SK-N-SH (cell line): ENCODE measurements at regions not wholly inside any gene's neighbourhood (a gene's known extent, or its start where the extent isn't known, plus 50 kb on each side); places are given as distances from the start of the nearest gene placed in this dataset.

Experiments
- CTCF ChIA-PET: fragments of 300-600, 350-600 bp; formaldehyde crosslinking; extraction: SDS; loops from one replicate; lab custom pipeline; 2021; lab: Yijun Ruan, JAX
- POLR2A ChIA-PET: fragments of 350-600 bp; sonication (Branson Sonifier 250); formaldehyde crosslinking; extraction: SDS; loops from one replicate; lab custom pipeline; 2020; ENCODE audit warnings: antibody characterized with exemption, inconsistent platforms; lab: Yijun Ruan, JAX
- DNase-seq: peaks from one replicate; pipeline ENCODE4 v3.0.0; 2012
- H2AFZ ChIP-seq: fragments of 200-600 bp; sonication (generic); 2 replicates; pipeline ENCODE4 v1.8.1; 2016; ENCODE audit warnings: antibody characterized with exemption, mild to moderate bottlenecking, low read depth
- H3F3A ChIP-seq: fragments of 200-600 bp; sonication (generic); replicated peaks from 2 replicates; pipeline ENCODE3; 2016; ENCODE audit warnings: antibody characterized with exemption, mild to moderate bottlenecking; ENCODE audit not compliant: insufficient read depth
- H3K27ac ChIP-seq, 2 experiments: fragments of 200-500 bp in 1 of 2; fragments of 200-600 bp in 1 of 2; sonication (Bioruptor generic) in 1 of 2; sonication (generic), shearing (Covaris generic) in 1 of 2; 2 replicates each; pipeline versions ENCODE4 v1.5.1 to v1.6.1; 2014 to 2016; ENCODE audit warnings: low read depth in 2 of 2, inconsistent platforms in 1 of 2, low read length in 1 of 2, mild to moderate bottlenecking in 1 of 2, mixed read lengths in 1 of 2
- H3K27me3 ChIP-seq: fragments of 200-600 bp; sonication (generic), shearing (Covaris generic); 2 replicates; pipeline ENCODE4 v1.6.1; 2016; ENCODE audit warnings: mixed run types; ENCODE audit not compliant: insufficient read depth
- H3K36me3 ChIP-seq, 2 experiments: fragments of 200-500 bp in 1 of 2; fragments of 200-600 bp in 1 of 2; sonication (Bioruptor generic) in 1 of 2; sonication (generic) in 1 of 2; replicated peaks in 1 of 2; 2 replicates each; pipeline versions ENCODE3 to v1.5.1; 2014 to 2016; ENCODE audit warnings: low read length in 1 of 2, mild to moderate bottlenecking in 1 of 2; ENCODE audit not compliant: insufficient read depth in 2 of 2, control insufficient read depth in 1 of 2
- H3K4me1 ChIP-seq, 2 experiments: fragments of 200-500 bp in 1 of 2; fragments of 200-600 bp in 1 of 2; sonication (Bioruptor generic) in 1 of 2; sonication (generic), shearing (Covaris generic) in 1 of 2; 2 replicates each; pipeline versions ENCODE4 v1.5.1 to v1.6.1; 2014 to 2016; ENCODE audit warnings: low read depth in 1 of 2, low read length in 1 of 2, mixed run types in 1 of 2; ENCODE audit not compliant: insufficient read depth in 2 of 2, control insufficient read depth in 1 of 2
- H3K4me2 ChIP-seq: fragments of 200-600 bp; sonication (generic), shearing (Covaris generic); 2 replicates; pipeline ENCODE4 v1.6.1; 2017; ENCODE audit warnings: mixed run types
- H3K4me3 ChIP-seq, 2 experiments: fragments of 200-500 bp in 1 of 2; fragments of 200-600 bp in 1 of 2; sonication (Bioruptor generic) in 1 of 2; sonication (generic), shearing (Covaris generic) in 1 of 2; 2 replicates each; pipeline versions ENCODE4 v1.5.1 to v1.8.1; 2014 to 2016; ENCODE audit warnings: low read depth in 2 of 2, inconsistent platforms in 1 of 2, low read length in 1 of 2, mild to moderate bottlenecking in 1 of 2, mixed read lengths in 1 of 2, moderate library complexity in 1 of 2
- H3K79me2 ChIP-seq: fragments of 200-600 bp; sonication (generic); 2 replicates; pipeline ENCODE4 v1.8.1; 2017; ENCODE audit warnings: mild to moderate bottlenecking; ENCODE audit not compliant: insufficient read depth
- H3K9ac ChIP-seq: fragments of 200-600 bp; sonication (generic); 2 replicates; pipeline ENCODE4 v1.6.1; 2017; ENCODE audit warnings: mixed run types
- H3K9me2 ChIP-seq: fragments of 200-600 bp; sonication (generic); 2 replicates; pipeline ENCODE4 v1.6.1; 2017; ENCODE audit warnings: mixed run types
- H3K9me3 ChIP-seq: fragments of 200-600 bp; sonication (generic); 2 replicates; pipeline ENCODE4 v1.6.1; 2017; ENCODE audit warnings: mixed run types, mild to moderate bottlenecking, moderate library complexity
- H4K20me1 ChIP-seq: fragments of 200-600 bp; sonication (generic); 2 replicates; pipeline ENCODE4 v1.6.1; 2017; ENCODE audit warnings: mild to moderate bottlenecking, mixed run types; ENCODE audit not compliant: insufficient read depth
- CHD2 ChIP-seq: fragments of 150-350 bp; IDR thresholded peaks from 2 replicates; pipeline ENCODE4 v1.6.1; 2018; ENCODE audit warnings: low read length; ENCODE audit not compliant: partially characterized antibody
- FOXJ3 ChIP-seq: sonication (generic); formaldehyde crosslinking; IDR thresholded peaks from 2 replicates; pipeline ENCODE4 v1.5.1; 2020; ENCODE audit warnings: mild to moderate bottlenecking, missing genetic modification reagents
- FOXM1 ChIP-seq: IDR thresholded peaks from 2 replicates; pipeline ENCODE4 v1.4.0; 2012; ENCODE audit warnings: low read depth, mild to moderate bottlenecking
- GATA2 ChIP-seq: sonication (generic); formaldehyde crosslinking; IDR thresholded peaks from 2 replicates; pipeline ENCODE4 v1.5.0; 2020; ENCODE audit warnings: mild to moderate bottlenecking, missing genetic modification reagents
- JUND ChIP-seq: IDR thresholded peaks from 2 replicates; pipeline ENCODE4 v1.4.0; 2012
- NFIC ChIP-seq: IDR thresholded peaks from 2 replicates; pipeline ENCODE4 v1.4.0; 2012; ENCODE audit warnings: borderline replicate concordance
- POLR2AphosphoS5 ChIP-seq: IDR thresholded peaks from 2 replicates; pipeline ENCODE4 v1.6.1; 2012; ENCODE audit warnings: low read depth, low read length
- RAD21 ChIP-seq: IDR thresholded peaks from 2 replicates; pipeline ENCODE4 v1.6.1; 2012; ENCODE audit warnings: mild to moderate bottlenecking, low read length
- RCOR1 ChIP-seq: fragments of 150-350 bp; IDR thresholded peaks from 2 replicates; pipeline ENCODE4 v1.6.1; 2017; ENCODE audit warnings: antibody characterized with exemption, low read length
- SIN3A ChIP-seq: IDR thresholded peaks from 2 replicates; pipeline ENCODE4 v1.6.1; 2012; ENCODE audit warnings: low read depth, mild to moderate bottlenecking, low read length, moderate library complexity, borderline replicate concordance
- SMC3 ChIP-seq: IDR thresholded peaks from 2 replicates; pipeline ENCODE4 v1.6.1; 2012; ENCODE audit warnings: low read depth, low read length, improper control_type of control experiment
- TEAD4 ChIP-seq: IDR thresholded peaks from 2 replicates; pipeline ENCODE4 v1.4.0; 2012; ENCODE audit warnings: mild to moderate bottlenecking, borderline replicate concordance; ENCODE audit not compliant: insufficient read depth
- YY1 ChIP-seq: IDR thresholded peaks from 2 replicates; pipeline ENCODE4 v1.4.0; 2012; ENCODE audit warnings: low read depth, mild to moderate bottlenecking
- WGBS: methylation state at CpG from one replicate; pipeline ENCODE4 v1.1.6; 2017; ENCODE audit warnings: low lambda C conversion rate; 5-methylcytosine and 5-hydroxymethylcytosine counted together
- TF ChIP-seq, protein P1 (sequence below): IDR thresholded peaks from 2 replicates; pipeline ENCODE4; 2012
- TF ChIP-seq, protein P2 (sequence below): IDR thresholded peaks from 2 replicates; pipeline ENCODE4 v1.4.0; 2012; ENCODE audit warnings: low read depth, borderline replicate concordance
- TF ChIP-seq, protein P3 (sequence below): fragments of 150-350 bp; IDR thresholded peaks from 2 replicates; pipeline ENCODE4 v1.6.1; 2017; ENCODE audit warnings: antibody characterized with exemption, low read length, low read depth, borderline replicate concordance
- TF ChIP-seq, protein P4 (sequence below): IDR thresholded peaks from 2 replicates; pipeline ENCODE4 v1.6.1; 2012; ENCODE audit warnings: mild to moderate bottlenecking, low read depth, low read length, moderate library complexity
- TF ChIP-seq, protein P5 (sequence below): fragments of 150-350 bp; IDR thresholded peaks from 2 replicates; pipeline ENCODE4 v1.6.1; 2016; ENCODE audit warnings: mild to moderate bottlenecking, low read depth, low read length

DNA sequence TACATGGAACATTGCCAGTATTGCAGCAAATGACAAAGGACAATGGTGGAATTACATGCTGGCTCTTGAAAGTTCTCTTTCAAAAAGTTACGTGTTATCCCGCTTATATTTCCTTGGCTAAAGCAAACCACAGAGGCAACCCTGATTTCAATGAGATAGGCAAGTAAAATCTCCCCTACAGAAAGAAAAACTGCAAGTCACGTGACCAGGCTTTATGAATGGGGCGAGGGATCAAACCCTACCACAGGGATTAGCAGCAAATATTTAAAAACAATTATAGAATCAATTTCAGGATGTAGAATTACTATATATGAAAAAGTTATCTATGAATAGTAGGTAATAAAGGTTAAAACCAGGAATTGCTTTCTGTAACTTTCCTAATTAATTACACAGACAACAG, 603.4 kb upstream of the GBE1 start (continued):
- no peak for TF ChIP-seq SIN3A

DNA sequence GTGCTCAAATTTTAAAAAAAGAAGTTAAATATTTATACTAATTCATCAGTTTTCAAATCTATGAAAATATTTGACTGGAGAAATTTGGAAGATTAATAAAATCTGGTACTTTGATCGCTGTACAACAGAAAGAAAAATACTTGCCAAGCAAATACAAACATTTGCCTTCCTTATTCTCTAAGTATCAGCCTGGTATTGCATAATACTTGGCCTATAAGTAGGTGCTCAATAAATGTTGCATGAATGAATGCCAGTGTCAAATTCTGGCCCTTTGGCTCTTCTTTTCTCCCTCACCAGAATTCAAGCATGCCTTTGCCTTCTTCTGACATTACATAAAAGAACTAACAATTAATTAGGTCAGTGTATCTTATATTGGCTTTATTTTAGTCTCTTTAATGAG, 601.7 kb upstream of the GBE1 start:
- no peaks in the 10 kb centered on the region for H3K9me3 ChIP-seq
- CTCF ChIA-PET, result interaction anchor here (0.8 kb wide), 1 partner anchor 20 kb away, joined by 3 read pairs; no protein-coding TSS in a partner anchor
- POLR2A ChIA-PET, result no interaction called here
- no peaks in the 10 kb centered on the region for H3K79me2 ChIP-seq
- no peaks in the 10 kb centered on the region; the same call in 1 of the 2 replicates for H3K9me2 ChIP-seq
- H3K36me3 ChIP-seq, result no peaks in the 10 kb centered on the region
- no peak overlapping the region for H3K9ac ChIP-seq
- H3K4me2 ChIP-seq, result no peak overlapping the region
- H3F3A ChIP-seq, result no peaks in the 10 kb centered on the region
- H3K4me1 ChIP-seq, result no peaks in the 10 kb centered on the region
- DNase-seq, result no peak
- TF ChIP-seq RAD21, result no peak
- TF ChIP-seq, protein P1, sequence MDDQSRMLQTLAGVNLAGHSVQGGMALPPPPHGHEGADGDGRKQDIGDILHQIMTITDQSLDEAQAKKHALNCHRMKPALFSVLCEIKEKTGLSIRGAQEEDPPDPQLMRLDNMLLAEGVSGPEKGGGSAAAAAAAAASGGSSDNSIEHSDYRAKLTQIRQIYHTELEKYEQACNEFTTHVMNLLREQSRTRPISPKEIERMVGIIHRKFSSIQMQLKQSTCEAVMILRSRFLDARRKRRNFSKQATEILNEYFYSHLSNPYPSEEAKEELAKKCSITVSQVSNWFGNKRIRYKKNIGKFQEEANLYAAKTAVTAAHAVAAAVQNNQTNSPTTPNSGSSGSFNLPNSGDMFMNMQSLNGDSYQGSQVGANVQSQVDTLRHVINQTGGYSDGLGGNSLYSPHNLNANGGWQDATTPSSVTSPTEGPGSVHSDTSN, result no peak
- TF ChIP-seq NFIC, result no peak
- no peak for TF ChIP-seq GATA2 (CRISPR knock-in tag)
- no peak for TF ChIP-seq FOXM1
- no peak for TF ChIP-seq POLR2AphosphoS5
- no peak for TF ChIP-seq YY1
- TF ChIP-seq FOXJ3 (CRISPR knock-in tag), result no peak
- H3K4me3 ChIP-seq, result no peak overlapping the region
- H3K27ac ChIP-seq, result no peak overlapping the region
- WGBS, result 0% methylated on average over 1 of the region's 1 CpG
- H3K27me3 ChIP-seq, result no peaks in the 10 kb centered on the region
- no peaks in the 10 kb centered on the region for H4K20me1 ChIP-seq
- no peak overlapping the region for H2AFZ ChIP-seq

DNA sequence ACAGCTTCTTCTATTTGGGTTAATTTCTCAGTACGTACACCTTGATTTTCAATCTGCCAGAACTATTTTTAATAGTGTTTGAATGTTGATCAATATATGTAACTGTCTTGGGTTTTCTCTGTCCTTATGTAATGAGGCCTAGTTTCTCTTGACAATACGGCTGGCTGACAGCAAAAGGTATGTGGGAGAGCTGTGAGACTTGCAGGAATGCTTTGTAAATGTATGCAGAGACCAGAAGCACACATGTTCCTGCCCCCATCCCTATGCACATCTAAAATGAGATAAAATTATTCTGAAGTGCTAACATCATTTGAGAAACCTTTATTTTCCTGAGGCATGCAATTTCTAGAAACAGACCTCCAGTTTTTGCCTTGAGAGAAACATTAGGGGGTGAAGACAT, 593.8 kb upstream of the GBE1 start:
- Histone ChIP-seq H3F3A (no peaks in the 10 kb centered on the region), H2AFZ (no peak overlapping the region), H3K9me3 (no peaks in the 10 kb centered on the region), H4K20me1 (no peaks in the 10 kb centered on the region), H3K27me3 (no peaks in the 10 kb centered on the region), H3K27ac (no peak overlapping the region), H3K79me2 (no peaks in the 10 kb centered on the region), H3K4me2 (no peak overlapping the region), H3K9me2 (no peaks in the 10 kb centered on the region), H3K4me1 (no peaks in the 10 kb centered on the region), H3K4me3 (no peak overlapping the region), H3K9ac (no peak overlapping the region), H3K36me3 (no peaks in the 10 kb centered on the region)
- DNase-seq, result no peak
- ChIA-PET CTCF (no interaction called here), POLR2A (no interaction called here)
- WGBS, result 8% methylated on average over 2 of the region's 2 CpGs
- TF ChIP-seq, protein P2, sequence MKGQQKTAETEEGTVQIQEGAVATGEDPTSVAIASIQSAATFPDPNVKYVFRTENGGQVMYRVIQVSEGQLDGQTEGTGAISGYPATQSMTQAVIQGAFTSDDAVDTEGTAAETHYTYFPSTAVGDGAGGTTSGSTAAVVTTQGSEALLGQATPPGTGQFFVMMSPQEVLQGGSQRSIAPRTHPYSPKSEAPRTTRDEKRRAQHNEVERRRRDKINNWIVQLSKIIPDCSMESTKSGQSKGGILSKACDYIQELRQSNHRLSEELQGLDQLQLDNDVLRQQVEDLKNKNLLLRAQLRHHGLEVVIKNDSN, result no peak
- TF ChIP-seq JUND, result no peak
- no peak for TF ChIP-seq GATA2 (CRISPR knock-in tag)
- TF ChIP-seq, protein P3, sequence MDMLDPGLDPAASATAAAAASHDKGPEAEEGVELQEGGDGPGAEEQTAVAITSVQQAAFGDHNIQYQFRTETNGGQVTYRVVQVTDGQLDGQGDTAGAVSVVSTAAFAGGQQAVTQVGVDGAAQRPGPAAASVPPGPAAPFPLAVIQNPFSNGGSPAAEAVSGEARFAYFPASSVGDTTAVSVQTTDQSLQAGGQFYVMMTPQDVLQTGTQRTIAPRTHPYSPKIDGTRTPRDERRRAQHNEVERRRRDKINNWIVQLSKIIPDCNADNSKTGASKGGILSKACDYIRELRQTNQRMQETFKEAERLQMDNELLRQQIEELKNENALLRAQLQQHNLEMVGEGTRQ, result no peak
- TF ChIP-seq CHD2, result no peak
- TF ChIP-seq RAD21, result no peak
- TF ChIP-seq RCOR1, result no peak
- no peak for TF ChIP-seq YY1
- no peak for TF ChIP-seq SMC3
- TF ChIP-seq, protein P4, sequence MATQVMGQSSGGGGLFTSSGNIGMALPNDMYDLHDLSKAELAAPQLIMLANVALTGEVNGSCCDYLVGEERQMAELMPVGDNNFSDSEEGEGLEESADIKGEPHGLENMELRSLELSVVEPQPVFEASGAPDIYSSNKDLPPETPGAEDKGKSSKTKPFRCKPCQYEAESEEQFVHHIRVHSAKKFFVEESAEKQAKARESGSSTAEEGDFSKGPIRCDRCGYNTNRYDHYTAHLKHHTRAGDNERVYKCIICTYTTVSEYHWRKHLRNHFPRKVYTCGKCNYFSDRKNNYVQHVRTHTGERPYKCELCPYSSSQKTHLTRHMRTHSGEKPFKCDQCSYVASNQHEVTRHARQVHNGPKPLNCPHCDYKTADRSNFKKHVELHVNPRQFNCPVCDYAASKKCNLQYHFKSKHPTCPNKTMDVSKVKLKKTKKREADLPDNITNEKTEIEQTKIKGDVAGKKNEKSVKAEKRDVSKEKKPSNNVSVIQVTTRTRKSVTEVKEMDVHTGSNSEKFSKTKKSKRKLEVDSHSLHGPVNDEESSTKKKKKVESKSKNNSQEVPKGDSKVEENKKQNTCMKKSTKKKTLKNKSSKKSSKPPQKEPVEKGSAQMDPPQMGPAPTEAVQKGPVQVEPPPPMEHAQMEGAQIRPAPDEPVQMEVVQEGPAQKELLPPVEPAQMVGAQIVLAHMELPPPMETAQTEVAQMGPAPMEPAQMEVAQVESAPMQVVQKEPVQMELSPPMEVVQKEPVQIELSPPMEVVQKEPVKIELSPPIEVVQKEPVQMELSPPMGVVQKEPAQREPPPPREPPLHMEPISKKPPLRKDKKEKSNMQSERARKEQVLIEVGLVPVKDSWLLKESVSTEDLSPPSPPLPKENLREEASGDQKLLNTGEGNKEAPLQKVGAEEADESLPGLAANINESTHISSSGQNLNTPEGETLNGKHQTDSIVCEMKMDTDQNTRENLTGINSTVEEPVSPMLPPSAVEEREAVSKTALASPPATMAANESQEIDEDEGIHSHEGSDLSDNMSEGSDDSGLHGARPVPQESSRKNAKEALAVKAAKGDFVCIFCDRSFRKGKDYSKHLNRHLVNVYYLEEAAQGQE, result no peak
- TF ChIP-seq, protein P5, sequence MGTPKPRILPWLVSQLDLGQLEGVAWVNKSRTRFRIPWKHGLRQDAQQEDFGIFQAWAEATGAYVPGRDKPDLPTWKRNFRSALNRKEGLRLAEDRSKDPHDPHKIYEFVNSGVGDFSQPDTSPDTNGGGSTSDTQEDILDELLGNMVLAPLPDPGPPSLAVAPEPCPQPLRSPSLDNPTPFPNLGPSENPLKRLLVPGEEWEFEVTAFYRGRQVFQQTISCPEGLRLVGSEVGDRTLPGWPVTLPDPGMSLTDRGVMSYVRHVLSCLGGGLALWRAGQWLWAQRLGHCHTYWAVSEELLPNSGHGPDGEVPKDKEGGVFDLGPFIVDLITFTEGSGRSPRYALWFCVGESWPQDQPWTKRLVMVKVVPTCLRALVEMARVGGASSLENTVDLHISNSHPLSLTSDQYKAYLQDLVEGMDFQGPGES, result no peak
- TF ChIP-seq, protein P1, result no peak
- no peak for TF ChIP-seq NFIC
- no peak for TF ChIP-seq TEAD4
